ENCODE measurements at regions not wholly inside any gene's neighbourhood (a gene's known extent, or its start where the extent isn't known, plus 50 kb on each side); places are given as distances from the start of the nearest gene placed in this dataset.

GRCh38 chr3:74344865-74345440 lies 269.5 kb downstream of the CNTN3 start:
- TF ChIP-seq CTCF (IDR thresholded peaks at IDR 0.05; ENCODE audit: control insufficient read depth, extremely low read depth, insufficient read depth): no peak
- no peak for DNase-seq (ENCODE audit: low read depth)

GRCh38 chr3:74343391-74343790 lies 271.1 kb downstream of the CNTN3 start:
- DNase-seq (ENCODE audit: low read depth): no peak
- TF ChIP-seq CTCF (IDR thresholded peaks at IDR 0.05; ENCODE audit: control insufficient read depth, extremely low read depth, insufficient read depth): no peak
- H3K4me3 ChIP-seq (ENCODE audit: low read depth, low read length): no peak overlapping the region

More at GRCh38 chr3:74344865-74345440, 269.5 kb downstream of the CNTN3 start:
- H3K4me3 ChIP-seq (ENCODE audit: low read depth, low read length): no peak overlapping the region

GRCh38 chr3:74338998-74339397 lies 275.5 kb downstream of the CNTN3 start:
- no peak overlapping the region for H3K4me3 ChIP-seq (ENCODE audit: low read depth, low read length)
- DNase-seq (ENCODE audit: low read depth): no peak
- no peak for TF ChIP-seq CTCF (IDR thresholded peaks at IDR 0.05; ENCODE audit: control insufficient read depth, extremely low read depth, insufficient read depth)

DNA sequence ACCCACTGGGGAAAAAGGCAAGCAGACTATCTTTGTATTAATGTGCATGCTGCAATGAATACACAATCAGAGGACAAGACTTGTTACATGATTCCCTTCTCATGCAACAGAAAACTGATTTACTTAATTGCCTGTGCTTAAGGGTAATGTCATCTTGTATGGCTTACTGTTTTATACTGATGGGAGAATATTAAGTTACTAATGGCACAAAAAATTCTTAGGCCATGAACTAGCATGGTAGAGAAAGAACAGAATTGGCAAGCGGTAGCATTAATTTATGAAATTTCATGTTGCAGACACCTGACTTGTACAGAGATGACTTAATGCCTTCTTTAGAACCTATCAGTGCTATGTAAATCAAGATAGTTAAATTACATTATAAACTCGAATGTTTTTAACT lies 282.3 kb downstream of the CNTN3 start:
- H3K4me3 ChIP-seq (ENCODE audit: low read depth, low read length): no peak overlapping the region

GRCh38 chr3:74331711-74332110 lies 282.7 kb downstream of the CNTN3 start:
- no peak overlapping the region for H3K4me3 ChIP-seq (ENCODE audit: low read depth, low read length)
- DNase-seq (ENCODE audit: low read depth): no peak
- no peak for TF ChIP-seq CTCF (IDR thresholded peaks at IDR 0.05; ENCODE audit: control insufficient read depth, extremely low read depth, insufficient read depth)

More for the DNA sequence above, 282.3 kb downstream of the CNTN3 start:
- no peak for DNase-seq (ENCODE audit: low read depth)
- no peak for TF ChIP-seq CTCF (IDR thresholded peaks at IDR 0.05; ENCODE audit: control insufficient read depth, extremely low read depth, insufficient read depth)

DNA sequence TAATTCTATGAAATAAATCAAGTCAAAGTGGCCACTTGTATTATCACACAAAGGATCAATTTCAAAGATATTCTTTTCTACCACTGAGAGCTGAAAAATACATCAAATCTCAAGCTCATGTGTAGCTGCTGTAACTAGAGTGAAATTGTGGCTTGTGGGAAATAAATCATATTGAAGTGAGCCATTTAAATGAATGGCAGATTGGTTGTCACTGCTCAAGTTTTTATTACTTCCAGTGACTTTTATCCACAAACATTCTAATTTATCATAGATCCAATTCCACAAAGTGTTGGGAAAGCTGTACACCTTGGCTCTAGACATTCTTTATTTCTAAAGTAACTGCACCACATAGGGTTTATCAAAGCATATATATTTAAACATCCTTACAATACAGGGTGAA lies 285.4 kb downstream of the CNTN3 start:
- no peak for DNase-seq (ENCODE audit: low read depth)

More for the DNA sequence above, 285.4 kb downstream of the CNTN3 start:
- no peak overlapping the region for H3K4me3 ChIP-seq (ENCODE audit: low read depth, low read length)
- no peak for TF ChIP-seq CTCF (IDR thresholded peaks at IDR 0.05; ENCODE audit: control insufficient read depth, extremely low read depth, insufficient read depth)
